GM23338 (cell line): ENCODE measurements at regions not wholly inside any gene's neighbourhood (a gene's known extent, or its start where the extent isn't known, plus 50 kb on each side); places are given as distances from the start of the nearest gene placed in this dataset.

ENCODE experiments used
- ATAC-seq: fragments of 200-7000 bp; cut with Tn5 transposase; 3 replicates; pipeline ENCODE4 v1.9.1; 2020
- DNase-seq: peaks from one replicate; pipeline ENCODE4 v3.0.0-alpha.2; 2015; ENCODE audit warnings: low spot score
- H2AFZ ChIP-seq: fragments of 200-600 bp; sonication (generic); 2 replicates; pipeline ENCODE4 v1.8.0; 2016; ENCODE audit warnings: antibody characterized with exemption, mild to moderate bottlenecking, moderate library complexity
- H3F3A ChIP-seq: fragments of 200-600 bp; sonication (generic); replicated peaks from 2 replicates; pipeline ENCODE4 v1.8.0; 2017; ENCODE audit warnings: antibody characterized with exemption, mixed run types, low read depth
- H3K27ac ChIP-seq: fragments of 200-600 bp; sonication (generic); 2 replicates; pipeline ENCODE4 v1.6.1; 2016; ENCODE audit warnings: low read depth
- H3K27me3 ChIP-seq: fragments of 200-600 bp; sonication (generic); 2 replicates; pipeline ENCODE4 v1.8.0; 2016; ENCODE audit warnings: mild to moderate bottlenecking, mixed run types, moderate library complexity; ENCODE audit not compliant: insufficient read depth
- H3K36me3 ChIP-seq: fragments of 200-600 bp; sonication (generic); 2 replicates; pipeline ENCODE4 v1.8.0; 2016; ENCODE audit warnings: mild to moderate bottlenecking; ENCODE audit not compliant: insufficient read depth
- H3K4me1 ChIP-seq: fragments of 200-600 bp; sonication (generic); 2 replicates; pipeline ENCODE4 v1.8.0; 2016; ENCODE audit warnings: mild to moderate bottlenecking, moderate library complexity; ENCODE audit not compliant: insufficient read depth
- H3K4me2 ChIP-seq: fragments of 200-600 bp; sonication (generic); 2 replicates; pipeline ENCODE4 v1.7.1; 2017; ENCODE audit warnings: mixed run types
- H3K4me3 ChIP-seq: fragments of 200-600 bp; sonication (generic); 2 replicates; pipeline ENCODE4 v1.6.1; 2016; ENCODE audit warnings: mixed run types
- H3K79me2 ChIP-seq: fragments of 200-600 bp; sonication (generic); replicated peaks from 2 replicates; pipeline ENCODE4 v1.8.0; 2017; ENCODE audit warnings: mild to moderate bottlenecking; ENCODE audit not compliant: insufficient read depth
- H3K9me2 ChIP-seq: fragments of 200-600 bp; sonication (generic); 2 replicates; pipeline ENCODE4 v1.8.0; 2017; ENCODE audit not compliant: insufficient read depth
- H4K20me1 ChIP-seq: fragments of 200-600 bp; sonication (generic); replicated peaks from 2 replicates; pipeline ENCODE4 v1.8.0; 2017; ENCODE audit warnings: mild to moderate bottlenecking; ENCODE audit not compliant: insufficient read depth
- H3K27ac Mint-ChIP-seq: 2 replicates; pipeline ENCODE4 v1.8.0; 2020; ENCODE audit warnings: inconsistent platforms, mild to moderate bottlenecking, moderate library complexity, mixed read lengths
- H3K27me3 Mint-ChIP-seq: 3 replicates; pipeline ENCODE4 v1.8.0; 2022; ENCODE audit warnings: low read depth, mild to moderate bottlenecking, moderate library complexity, mixed read lengths, inconsistent platforms; ENCODE audit not compliant: insufficient read depth, poor library complexity
- H3K36me3 Mint-ChIP-seq: 3 replicates; pipeline ENCODE4 v1.8.0; 2021; ENCODE audit warnings: low read depth, mild to moderate bottlenecking, inconsistent platforms, moderate library complexity, mixed read lengths
- H3K4me1 Mint-ChIP-seq: 3 replicates; pipeline ENCODE4 v1.8.0; 2020; ENCODE audit warnings: mild to moderate bottlenecking, inconsistent platforms, mixed read lengths
- H3K4me3 Mint-ChIP-seq: 3 replicates; pipeline ENCODE4 v1.8.0; 2021; ENCODE audit warnings: moderate library complexity, mild to moderate bottlenecking, inconsistent platforms, mixed read lengths
- H3K9me3 Mint-ChIP-seq: 3 replicates; pipeline ENCODE4 v1.8.0; 2020; ENCODE audit warnings: moderate library complexity, mild to moderate bottlenecking, inconsistent platforms, mixed read lengths
- CREB1 ChIP-seq: fragments of 250-450 bp; sonication (Bioruptor Pico); IDR thresholded peaks from 2 replicates; pipeline ENCODE4 v1.5.0; 2020; ENCODE audit warnings: low read depth, mild to moderate bottlenecking, moderate library complexity
- CTCF ChIP-seq, 2 experiments: fragments of 200-600 bp in 1 of 2; sonication (generic) in 1 of 2; conservative IDR thresholded peaks; 2 replicates each; pipeline versions ENCODE4 v1.5.1 to v1.6.1; 2016 to 2017; ENCODE audit warnings: antibody characterized with exemption in 2 of 2, low read depth in 2 of 2, mild to moderate bottlenecking in 2 of 2, moderate library complexity in 1 of 2
- ETS1 ChIP-seq: IDR thresholded peaks from 2 replicates; pipeline ENCODE4 v1.6.1; 2016; ENCODE audit warnings: antibody characterized with exemption
- EZH2 ChIP-seq: fragments of 200-600 bp; sonication (generic); IDR thresholded peaks from one replicate; pipeline ENCODE4 v1.8.0; 2017; ENCODE audit warnings: antibody characterized with exemption, mild to moderate bottlenecking, low read depth; ENCODE audit not compliant: unreplicated experiment
- EZH2phosphoT487 ChIP-seq: fragments of 200-600 bp; sonication (generic); IDR thresholded peaks from one replicate; pipeline ENCODE4 v1.8.1; 2018; ENCODE audit warnings: antibody characterized with exemption; ENCODE audit not compliant: unreplicated experiment
- JUNB ChIP-seq: IDR thresholded peaks from one replicate; pipeline ENCODE4 v1.6.1; 2016; ENCODE audit warnings: antibody characterized with exemption; ENCODE audit not compliant: unreplicated experiment
- NANOG ChIP-seq: IDR thresholded peaks from 2 replicates; pipeline ENCODE4 v1.6.1; 2016; ENCODE audit warnings: antibody characterized with exemption, borderline replicate concordance
- POLR2AphosphoS5 ChIP-seq: IDR thresholded peaks from 2 replicates; pipeline ENCODE4 v1.6.1; 2016; ENCODE audit warnings: antibody characterized with exemption, low read depth
- STAT1 ChIP-seq: IDR thresholded peaks from one replicate; pipeline ENCODE4 v1.6.1; 2016; ENCODE audit warnings: antibody characterized with exemption; ENCODE audit not compliant: unreplicated experiment
- ZNF114 ChIP-seq: fragments of 250-450 bp; sonication (Bioruptor Pico); IDR thresholded peaks from 2 replicates; pipeline ENCODE4 v1.5.0; 2020; ENCODE audit warnings: mild to moderate bottlenecking, moderate library complexity
- ZNF331 ChIP-seq: fragments of 250-450 bp; sonication (Bioruptor Pico); IDR thresholded peaks from 2 replicates; pipeline ENCODE4 v1.5.0; 2020; ENCODE audit warnings: low read depth, mild to moderate bottlenecking, moderate library complexity
- TF ChIP-seq, protein P1 (sequence below): IDR thresholded peaks from one replicate; pipeline ENCODE4 v1.6.1; 2018; ENCODE audit warnings: antibody characterized with exemption; ENCODE audit not compliant: unreplicated experiment
- TF ChIP-seq, protein P2 (sequence below): fragments of 250-450 bp; sonication (Bioruptor Pico); IDR thresholded peaks from 2 replicates; pipeline ENCODE4 v1.5.0; 2020; ENCODE audit warnings: mild to moderate bottlenecking, moderate library complexity

DNA sequence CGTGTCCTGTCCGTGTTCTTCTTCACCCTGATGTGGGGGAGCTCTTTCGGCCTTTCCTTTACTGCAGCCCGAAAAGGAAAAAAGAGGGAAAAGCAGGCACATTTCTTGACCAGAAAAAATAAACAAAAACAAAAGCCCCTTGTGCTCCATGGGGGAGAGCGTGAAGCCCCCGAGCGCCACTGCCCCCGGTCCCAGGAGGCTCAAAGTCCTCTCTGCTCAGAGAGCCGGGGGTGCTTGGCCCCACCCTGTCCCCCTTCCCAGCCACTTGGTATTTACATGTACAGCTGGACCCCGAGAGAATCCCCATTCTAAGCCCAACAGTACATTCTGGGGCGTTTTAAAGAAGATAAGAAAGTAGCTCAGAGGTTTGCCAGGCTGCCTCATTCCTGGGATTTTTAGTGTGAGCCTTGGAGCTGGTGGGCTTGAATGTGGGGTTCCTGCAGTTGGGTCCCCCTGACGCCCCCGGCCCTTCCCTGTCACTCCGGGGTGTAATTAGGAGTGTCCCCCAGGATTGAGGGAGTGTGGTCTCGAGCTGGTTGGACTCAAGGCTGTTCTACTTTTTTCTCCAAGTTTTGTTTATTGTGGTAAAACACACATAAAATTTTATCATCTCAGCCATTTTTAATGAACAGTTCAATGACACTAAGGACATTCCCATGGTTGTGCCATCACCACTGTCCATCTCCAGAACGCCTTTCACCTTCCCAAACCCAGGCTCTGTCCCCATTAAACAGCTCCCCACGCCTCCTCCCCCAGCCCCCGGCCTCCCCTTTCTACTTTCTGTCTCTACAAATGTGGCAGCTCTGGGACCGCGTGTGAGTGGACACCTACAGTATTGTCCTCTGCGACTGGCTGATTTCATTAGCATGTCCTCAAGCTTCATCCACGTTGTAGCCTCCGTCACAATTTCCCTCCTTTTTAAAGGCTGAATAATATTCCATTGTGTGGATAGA is 55.7 kb upstream of the BHLHE23 start:
- H3K27me3 Mint-ChIP-seq: peaks cover 18% of the 10 kb centered on the region
- Histone ChIP-seq H3K36me3 (no peaks in the 10 kb centered on the region), H3K27ac (no peak overlapping the region), H2AFZ (no peak overlapping the region), H3K4me3 (no peak overlapping the region), H3K4me2 (no peak overlapping the region), H3K4me1 (no peaks in the 10 kb centered on the region), H3K9me2 (no peaks in the 10 kb centered on the region), H3F3A (peaks cover 7% of the 10 kb centered on the region), H3K27me3 (0 out of 2 replicates have a peak, but pooled peaks cover under 1% of the 10 kb centered on the region), H4K20me1 (no peaks in the 10 kb centered on the region), H3K79me2 (no peaks in the 10 kb centered on the region)
- no peak overlapping the region for H3K27ac Mint-ChIP-seq
- DNase-seq (no peak), ATAC-seq (no peak)
- H3K36me3 Mint-ChIP-seq: no peaks in the 10 kb centered on the region; the same call in 1 of the 3 replicates
- peaks cover 12% of the 10 kb centered on the region for H3K9me3 Mint-ChIP-seq
- no peak overlapping the region for H3K4me3 Mint-ChIP-seq
- TF ChIP-seq, protein P1, sequence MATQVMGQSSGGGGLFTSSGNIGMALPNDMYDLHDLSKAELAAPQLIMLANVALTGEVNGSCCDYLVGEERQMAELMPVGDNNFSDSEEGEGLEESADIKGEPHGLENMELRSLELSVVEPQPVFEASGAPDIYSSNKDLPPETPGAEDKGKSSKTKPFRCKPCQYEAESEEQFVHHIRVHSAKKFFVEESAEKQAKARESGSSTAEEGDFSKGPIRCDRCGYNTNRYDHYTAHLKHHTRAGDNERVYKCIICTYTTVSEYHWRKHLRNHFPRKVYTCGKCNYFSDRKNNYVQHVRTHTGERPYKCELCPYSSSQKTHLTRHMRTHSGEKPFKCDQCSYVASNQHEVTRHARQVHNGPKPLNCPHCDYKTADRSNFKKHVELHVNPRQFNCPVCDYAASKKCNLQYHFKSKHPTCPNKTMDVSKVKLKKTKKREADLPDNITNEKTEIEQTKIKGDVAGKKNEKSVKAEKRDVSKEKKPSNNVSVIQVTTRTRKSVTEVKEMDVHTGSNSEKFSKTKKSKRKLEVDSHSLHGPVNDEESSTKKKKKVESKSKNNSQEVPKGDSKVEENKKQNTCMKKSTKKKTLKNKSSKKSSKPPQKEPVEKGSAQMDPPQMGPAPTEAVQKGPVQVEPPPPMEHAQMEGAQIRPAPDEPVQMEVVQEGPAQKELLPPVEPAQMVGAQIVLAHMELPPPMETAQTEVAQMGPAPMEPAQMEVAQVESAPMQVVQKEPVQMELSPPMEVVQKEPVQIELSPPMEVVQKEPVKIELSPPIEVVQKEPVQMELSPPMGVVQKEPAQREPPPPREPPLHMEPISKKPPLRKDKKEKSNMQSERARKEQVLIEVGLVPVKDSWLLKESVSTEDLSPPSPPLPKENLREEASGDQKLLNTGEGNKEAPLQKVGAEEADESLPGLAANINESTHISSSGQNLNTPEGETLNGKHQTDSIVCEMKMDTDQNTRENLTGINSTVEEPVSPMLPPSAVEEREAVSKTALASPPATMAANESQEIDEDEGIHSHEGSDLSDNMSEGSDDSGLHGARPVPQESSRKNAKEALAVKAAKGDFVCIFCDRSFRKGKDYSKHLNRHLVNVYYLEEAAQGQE: no peak
- TF ChIP-seq CTCF (conservative IDR thresholded peaks at IDR 0.05; ENCODE audit: low read depth in 2 of 2): no peak
- no peak for TF ChIP-seq NANOG
- no peak for TF ChIP-seq CREB1 (CRISPR knock-in tag)
- TF ChIP-seq POLR2AphosphoS5: no peak
- no peak for TF ChIP-seq ETS1
- no peak for TF ChIP-seq EZH2
- TF ChIP-seq STAT1: no peak
- TF ChIP-seq, protein P2, sequence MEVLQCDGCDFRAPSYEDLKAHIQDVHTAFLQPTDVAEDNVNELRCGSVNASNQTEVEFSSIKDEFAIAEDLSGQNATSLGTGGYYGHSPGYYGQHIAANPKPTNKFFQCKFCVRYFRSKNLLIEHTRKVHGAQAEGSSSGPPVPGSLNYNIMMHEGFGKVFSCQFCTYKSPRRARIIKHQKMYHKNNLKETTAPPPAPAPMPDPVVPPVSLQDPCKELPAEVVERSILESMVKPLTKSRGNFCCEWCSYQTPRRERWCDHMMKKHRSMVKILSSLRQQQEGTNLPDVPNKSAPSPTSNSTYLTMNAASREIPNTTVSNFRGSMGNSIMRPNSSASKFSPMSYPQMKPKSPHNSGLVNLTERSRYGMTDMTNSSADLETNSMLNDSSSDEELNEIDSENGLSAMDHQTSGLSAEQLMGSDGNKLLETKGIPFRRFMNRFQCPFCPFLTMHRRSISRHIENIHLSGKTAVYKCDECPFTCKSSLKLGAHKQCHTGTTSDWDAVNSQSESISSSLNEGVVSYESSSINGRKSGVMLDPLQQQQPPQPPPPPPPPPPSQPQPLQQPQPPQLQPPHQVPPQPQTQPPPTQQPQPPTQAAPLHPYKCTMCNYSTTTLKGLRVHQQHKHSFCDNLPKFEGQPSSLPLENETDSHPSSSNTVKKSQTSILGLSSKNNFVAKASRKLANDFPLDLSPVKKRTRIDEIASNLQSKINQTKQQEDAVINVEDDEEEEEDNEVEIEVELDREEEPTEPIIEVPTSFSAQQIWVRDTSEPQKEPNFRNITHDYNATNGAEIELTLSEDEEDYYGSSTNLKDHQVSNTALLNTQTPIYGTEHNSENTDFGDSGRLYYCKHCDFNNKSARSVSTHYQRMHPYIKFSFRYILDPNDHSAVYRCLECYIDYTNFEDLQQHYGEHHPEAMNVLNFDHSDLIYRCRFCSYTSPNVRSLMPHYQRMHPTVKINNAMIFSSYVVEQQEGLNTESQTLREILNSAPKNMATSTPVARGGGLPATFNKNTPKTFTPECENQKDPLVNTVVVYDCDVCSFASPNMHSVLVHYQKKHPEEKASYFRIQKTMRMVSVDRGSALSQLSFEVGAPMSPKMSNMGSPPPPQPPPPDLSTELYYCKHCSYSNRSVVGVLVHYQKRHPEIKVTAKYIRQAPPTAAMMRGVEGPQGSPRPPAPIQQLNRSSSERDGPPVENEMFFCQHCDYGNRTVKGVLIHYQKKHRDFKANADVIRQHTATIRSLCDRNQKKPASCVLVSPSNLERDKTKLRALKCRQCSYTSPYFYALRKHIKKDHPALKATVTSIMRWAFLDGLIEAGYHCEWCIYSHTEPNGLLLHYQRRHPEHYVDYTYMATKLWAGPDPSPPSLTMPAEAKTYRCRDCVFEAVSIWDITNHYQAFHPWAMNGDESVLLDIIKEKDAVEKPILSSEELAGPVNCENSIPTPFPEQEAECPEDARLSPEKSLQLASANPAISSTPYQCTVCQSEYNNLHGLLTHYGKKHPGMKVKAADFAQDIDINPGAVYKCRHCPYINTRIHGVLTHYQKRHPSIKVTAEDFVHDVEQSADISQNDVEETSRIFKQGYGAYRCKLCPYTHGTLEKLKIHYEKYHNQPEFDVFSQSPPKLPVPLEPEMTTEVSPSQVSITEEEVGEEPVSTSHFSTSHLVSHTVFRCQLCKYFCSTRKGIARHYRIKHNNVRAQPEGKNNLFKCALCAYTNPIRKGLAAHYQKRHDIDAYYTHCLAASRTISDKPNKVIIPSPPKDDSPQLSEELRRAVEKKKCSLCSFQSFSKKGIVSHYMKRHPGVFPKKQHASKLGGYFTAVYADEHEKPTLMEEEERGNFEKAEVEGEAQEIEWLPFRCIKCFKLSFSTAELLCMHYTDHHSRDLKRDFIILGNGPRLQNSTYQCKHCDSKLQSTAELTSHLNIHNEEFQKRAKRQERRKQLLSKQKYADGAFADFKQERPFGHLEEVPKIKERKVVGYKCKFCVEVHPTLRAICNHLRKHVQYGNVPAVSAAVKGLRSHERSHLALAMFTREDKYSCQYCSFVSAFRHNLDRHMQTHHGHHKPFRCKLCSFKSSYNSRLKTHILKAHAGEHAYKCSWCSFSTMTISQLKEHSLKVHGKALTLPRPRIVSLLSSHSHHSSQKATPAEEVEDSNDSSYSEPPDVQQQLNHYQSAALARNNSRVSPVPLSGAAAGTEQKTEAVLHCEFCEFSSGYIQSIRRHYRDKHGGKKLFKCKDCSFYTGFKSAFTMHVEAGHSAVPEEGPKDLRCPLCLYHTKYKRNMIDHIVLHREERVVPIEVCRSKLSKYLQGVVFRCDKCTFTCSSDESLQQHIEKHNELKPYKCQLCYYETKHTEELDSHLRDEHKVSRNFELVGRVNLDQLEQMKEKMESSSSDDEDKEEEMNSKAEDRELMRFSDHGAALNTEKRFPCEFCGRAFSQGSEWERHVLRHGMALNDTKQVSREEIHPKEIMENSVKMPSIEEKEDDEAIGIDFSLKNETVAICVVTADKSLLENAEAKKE (CRISPR knock-in tag): no peak
- TF ChIP-seq JUNB: no peak
- TF ChIP-seq ZNF114 (CRISPR knock-in tag): no peak
- TF ChIP-seq EZH2phosphoT487: no peak
- no peak for TF ChIP-seq ZNF331 (CRISPR knock-in tag)
- peaks cover 6% of the 10 kb centered on the region; the same call in 2 of the 3 replicates for H3K4me1 Mint-ChIP-seq
